Stimulated activated CD4-positive, alpha-beta T cell treated with anti-CD3 and anti-CD28 coated beads, Interleukin-12 subunit alpha, Interleukin-12 subunit beta, amount 100 ng/mL, for 48 hours (primary cell): ENCODE measurements at regions not wholly inside any gene's neighbourhood (a gene's known extent, or its start where the extent isn't known, plus 50 kb on each side); places are given as distances from the start of the nearest gene placed in this dataset.
"Not testable (repeated sequence)": the region's sequence is repeated elsewhere in the genome, so short reads cannot be mapped to it uniquely, and the experiment has no call there.

Experiments used
- DNase-seq, 3 donors: peaks; one replicate each; pipeline ENCODE4 v3.0.0-alpha.2; 2020; ENCODE audit warnings: low read depth in 2 of 3, low spot score in 1 of 3

GRCh38 chr17:45646288-45646988 is 137.7 kb upstream of the CRHR1 start:
- DNase-seq, result no peak

DNA sequence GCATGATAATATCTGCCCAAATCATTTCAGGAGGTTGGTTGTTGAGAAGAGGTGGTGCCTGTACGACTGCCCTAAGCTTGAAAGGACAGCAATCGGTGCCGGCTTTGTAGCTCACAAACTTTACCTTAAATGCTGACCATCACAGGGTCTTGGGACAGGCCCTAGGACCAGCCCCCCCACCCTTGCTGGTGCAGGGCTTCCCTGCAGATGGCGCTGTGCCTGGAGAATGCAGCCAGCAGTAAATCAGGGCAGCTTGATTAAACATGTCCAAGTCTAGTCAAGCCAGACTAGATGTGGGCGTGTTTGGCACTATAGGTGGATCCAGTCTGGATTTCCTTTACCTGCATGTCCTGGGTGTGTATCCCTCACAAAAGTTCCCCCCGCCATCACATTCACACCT is 135.5 kb upstream of the CRHR1 start:
- DNase-seq, result no peak

DNA sequence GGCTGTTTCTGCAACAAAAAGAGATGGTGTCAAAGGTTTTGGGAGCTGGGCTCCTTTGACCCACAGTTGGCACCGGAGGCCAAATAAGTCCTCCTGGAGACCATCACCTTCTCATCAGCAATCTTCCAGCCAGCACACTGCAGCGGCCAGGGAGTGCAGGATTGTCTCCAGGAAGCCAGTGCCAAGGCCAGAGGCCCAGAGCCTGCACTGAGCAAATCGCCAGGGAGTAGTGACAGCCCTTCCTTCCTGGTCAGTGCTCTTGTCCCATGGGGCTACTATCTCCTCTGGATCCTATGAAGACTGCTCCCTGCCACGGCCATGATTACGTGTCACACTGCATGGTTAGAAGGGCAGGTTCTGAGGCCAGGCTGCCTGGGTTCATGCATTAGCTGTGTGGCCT is 134.3 kb upstream of the CRHR1 start:
- no peak for DNase-seq

- DNase-seq, result no peak
These were observed 133.6 kb upstream of the CRHR1 start for GRCh38 chr17:45650561-45650960.

DNA sequence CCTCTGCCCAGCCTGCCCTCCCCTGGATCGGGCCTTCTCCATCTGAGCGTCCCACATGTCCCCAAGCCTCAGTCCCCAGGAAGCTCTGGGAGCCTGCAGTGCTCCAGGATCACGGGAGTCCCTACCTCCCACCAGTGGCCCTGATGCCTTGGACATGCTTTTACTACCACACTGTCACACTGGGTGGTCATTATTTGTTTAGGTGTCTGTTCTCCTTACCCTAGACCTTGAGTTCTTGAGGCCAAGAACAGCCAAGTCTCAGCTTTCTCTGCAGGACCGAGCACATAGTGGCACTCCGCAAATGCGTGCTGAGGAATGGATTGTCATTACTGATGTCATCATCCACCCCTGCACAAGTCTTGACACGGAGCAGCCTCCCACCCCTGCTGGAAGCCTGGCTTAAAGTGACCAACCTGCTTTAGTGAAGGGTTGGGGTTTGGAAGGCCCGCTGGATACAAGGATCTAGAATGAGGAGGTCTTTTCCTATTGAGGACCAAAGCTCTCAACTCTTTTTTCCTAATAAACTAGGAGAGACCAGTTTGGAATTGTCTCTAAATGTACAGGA is 132.9 kb upstream of the CRHR1 start:
- no peak for DNase-seq

DNA sequence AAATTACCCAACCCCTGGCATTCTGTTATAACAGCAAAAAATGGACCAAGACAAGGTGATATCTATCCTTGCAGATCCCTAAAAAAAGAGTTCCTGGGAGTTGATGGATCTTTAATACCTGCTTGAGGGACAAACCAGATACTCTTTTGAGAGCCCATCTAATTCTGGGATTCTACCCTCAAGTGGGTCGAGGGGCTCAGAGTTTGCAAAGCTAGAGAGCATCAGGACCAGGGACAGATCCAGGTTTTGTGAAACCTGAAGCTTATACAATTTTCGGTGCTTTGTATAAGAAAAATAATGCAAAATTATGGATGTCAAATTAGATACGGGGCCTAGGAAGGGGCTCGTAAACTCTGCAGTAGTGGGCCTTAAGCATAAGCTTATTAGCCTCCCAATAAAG is 130.5 kb upstream of the CRHR1 start:
- DNase-seq, result no peak

DNA sequence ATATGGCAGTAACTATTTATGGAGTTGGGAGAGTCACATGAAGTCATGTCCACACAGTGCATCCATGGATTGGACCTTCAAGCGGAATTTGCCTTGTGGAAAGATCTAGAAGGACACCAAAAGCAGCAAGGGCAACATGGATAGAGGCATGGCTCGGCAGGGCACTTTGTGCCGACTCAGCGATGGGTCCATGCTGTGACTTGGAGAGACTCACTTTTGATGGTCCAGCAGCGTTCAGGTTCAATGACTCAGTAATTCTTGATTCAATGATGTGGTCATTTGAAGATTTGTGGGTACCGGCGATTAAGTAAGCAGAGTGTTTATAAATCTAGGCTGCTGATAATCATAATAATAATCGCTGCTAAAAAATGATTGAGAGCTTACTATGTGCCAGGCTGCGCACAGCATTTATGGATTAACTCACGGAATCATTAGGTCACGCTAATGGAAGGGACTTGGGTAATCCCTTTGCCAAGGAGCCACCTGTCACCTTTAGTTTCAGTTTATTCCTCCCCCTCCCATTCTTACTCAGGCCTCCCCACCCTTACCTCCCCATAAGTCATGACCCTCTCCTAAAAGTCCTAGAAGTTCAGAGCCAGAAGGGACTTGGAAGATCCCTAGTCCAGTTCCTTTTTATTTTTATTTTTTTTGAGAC is 127.5 kb upstream of the CRHR1 start:
- no peak for DNase-seq

DNA sequence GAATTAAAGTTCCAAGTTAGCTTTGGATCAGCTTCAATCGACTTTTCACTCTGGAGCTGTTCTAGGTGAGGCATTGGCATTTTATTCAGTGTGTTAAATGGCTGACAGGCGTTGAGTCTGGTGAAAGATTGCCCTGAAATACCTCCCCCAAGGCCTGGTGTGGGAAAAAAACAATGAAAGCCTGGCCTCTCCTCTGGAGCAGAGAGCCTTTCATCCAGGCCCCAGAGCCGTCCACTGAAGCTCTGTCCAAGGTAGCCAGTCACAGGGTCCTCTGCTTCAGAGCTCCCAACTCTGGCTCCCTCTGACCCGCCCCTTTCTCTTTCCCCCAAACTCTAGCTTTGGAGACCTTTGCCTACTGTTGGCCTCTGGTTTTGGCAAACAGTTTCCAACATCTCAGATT is 123.6 kb upstream of the CRHR1 start:
- no peak for DNase-seq

- DNase-seq, result no peak
These were observed 121.7 kb upstream of the CRHR1 start for GRCh38 chr17:45662432-45662831.

GRCh38 chr17:45663772-45664171 is 120.3 kb upstream of the CRHR1 start:
- DNase-seq, result no peak

- no peak for DNase-seq
These were observed 119.2 kb upstream of the CRHR1 start for GRCh38 chr17:45664921-45665320.

GRCh38 chr17:45666046-45666600 is 118.0 kb upstream of the CRHR1 start:
- DNase-seq, result no peak

GRCh38 chr17:45666641-45667040 is 117.5 kb upstream of the CRHR1 start:
- no peak for DNase-seq

DNA sequence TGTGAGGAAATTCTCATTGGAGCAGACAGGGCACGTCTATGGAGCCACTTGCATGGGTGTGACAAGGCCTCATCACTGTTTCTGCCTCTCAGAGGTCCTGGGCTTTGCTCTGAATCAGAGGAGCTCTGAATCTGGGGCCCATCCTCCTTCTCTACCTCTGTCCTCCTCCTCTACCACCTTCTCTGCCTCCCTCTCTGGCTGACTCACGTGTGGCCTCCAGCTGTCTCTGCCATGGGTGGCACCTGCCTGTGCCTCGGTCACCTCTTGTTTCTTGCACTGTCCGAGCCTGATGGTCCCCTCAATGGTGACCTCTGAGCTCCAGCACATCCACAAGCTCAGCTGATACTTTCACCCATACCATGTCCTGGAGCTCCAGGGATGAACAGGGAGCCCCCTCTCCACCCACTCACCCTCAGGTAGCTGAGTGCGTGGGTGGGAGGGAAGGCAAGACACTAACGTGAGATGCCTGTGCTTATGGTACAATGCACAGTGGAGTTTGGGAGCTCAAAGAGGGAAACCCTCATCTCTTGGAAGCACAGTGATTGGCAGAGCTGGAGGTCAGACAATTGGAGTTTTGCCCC is 116.4 kb upstream of the CRHR1 start:
- DNase-seq, result no peak

DNA sequence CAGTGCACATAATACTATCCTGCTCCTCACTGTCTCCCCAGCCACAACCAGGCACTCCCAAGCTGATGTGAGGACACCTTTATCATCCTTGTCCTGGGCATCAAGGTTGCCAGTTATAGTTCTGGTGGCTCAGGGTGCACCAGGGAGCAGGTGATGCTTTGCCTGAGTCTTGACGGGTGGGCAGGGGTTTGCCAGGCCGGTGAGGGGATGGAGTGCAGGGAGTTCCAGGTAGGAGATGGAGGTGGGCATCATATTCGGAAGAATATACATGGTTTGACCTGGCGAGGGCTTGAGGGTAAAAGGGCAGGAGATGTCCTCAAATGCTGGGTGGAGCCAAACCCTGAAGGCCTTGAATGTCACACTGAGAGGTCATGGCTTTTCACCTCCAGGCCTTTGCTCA is 115.8 kb upstream of the CRHR1 start:
- no peak for DNase-seq

- DNase-seq, result no peak
These were observed 111.8 kb upstream of the CRHR1 start for GRCh38 chr17:45672301-45672700.

DNA sequence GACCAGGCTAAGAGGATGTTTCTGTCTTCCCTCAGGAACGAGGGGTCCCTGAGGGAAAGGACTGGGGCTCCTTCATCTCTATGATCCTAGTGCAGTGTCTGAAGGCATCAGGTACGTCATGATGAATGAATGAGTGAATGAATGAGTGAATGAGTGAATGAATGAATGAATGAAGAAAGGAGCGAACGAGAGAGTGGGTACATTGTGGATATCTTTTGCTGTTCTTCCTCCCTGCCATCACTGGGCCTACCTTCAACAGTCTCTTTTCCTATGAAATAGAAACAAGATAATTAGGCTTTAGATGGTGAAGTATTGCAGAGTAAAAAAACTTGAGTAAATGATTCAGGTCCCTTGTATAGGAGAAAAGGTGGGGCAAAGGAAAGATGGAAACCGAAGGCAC is 111.3 kb upstream of the CRHR1 start:
- no peak for DNase-seq

- not testable (repeated sequence) for DNase-seq
These were observed 110.4 kb upstream of the CRHR1 start for GRCh38 chr17:45673759-45674158.

DNA sequence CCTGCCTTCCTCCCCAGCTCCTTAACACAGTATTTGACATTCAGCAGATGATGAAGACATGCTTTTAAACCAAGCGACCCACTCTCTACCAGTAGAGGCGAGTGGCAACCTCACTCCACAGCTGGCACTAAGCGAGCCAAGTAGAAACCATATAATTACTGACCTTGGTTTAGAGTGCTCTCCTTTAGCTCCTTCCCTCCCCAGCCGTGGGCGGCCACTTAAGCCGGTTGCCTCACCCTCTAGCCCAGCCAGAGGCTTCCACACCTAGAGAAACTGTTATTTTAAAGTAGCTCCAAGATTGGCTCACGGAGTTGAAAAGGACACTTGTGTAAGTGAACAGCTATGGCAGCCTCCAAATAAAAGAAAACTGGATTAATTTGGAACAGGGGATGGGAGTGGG is 109.1 kb upstream of the CRHR1 start:
- no peak for DNase-seq

DNA sequence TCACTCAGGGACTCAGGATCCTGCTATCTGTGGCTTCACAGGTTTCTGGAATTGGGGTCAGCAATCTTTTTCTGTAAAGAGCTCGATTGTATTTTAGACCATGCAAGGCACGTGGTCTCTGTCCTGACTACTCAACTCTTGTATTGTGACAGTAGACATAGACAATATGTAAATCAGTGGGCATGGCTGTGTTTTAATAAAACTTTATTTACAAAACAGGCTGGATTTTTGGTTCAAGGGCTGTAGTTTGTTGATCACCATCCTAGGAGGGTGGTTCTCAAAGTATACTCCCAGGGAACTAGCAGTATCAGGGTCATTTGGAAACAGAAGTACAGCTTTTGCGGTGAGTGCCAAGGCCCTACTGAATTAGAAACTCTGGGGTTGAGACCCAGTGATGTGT is 108.2 kb upstream of the CRHR1 start:
- DNase-seq, result no peak

DNA sequence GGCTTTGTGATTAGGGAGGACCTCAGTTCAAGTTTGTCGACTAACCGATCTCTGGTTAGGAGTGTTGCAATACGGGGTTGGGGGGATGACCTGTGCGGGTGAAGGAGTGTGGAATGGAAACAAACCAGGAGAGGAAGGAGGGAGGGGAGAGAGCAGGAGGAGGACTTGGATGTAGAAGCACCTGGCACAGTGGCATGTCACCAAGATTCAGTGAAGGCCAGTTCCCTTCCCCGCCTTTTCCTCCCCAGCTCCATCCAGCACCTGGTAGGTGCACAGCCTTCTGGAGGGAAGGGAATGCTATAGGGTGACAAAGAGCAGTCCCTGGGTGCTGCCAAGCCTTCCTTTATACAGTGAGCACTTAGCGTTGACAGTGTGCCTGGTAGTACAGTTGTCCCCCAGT is 107.4 kb upstream of the CRHR1 start:
- no peak for DNase-seq

- no peak for DNase-seq
These were observed 106.3 kb upstream of the CRHR1 start for GRCh38 chr17:45677770-45678169.
